ENCODE measurements at regions not wholly inside any gene's neighbourhood (a gene's known extent, or its start where the extent isn't known, plus 50 kb on each side); places are given as distances from the start of the nearest gene placed in this dataset.

GRCh38 chr7:67602246-67602887, 605.7 kb downstream of the TYW1 start:
- Histone ChIP-seq H3K9me2 (ENCODE audit: insufficient read depth) (no peaks in the 10 kb centered on the region), H3K27ac (ENCODE audit: low read depth) (no peak overlapping the region), H3F3A (replicated peaks; ENCODE audit: low read depth) (no peaks in the 10 kb centered on the region), H2AFZ (no peak overlapping the region), H3K4me3 (no peak overlapping the region), H3K27me3 (ENCODE audit: insufficient read depth) (no peaks in the 10 kb centered on the region), H4K20me1 (replicated peaks; ENCODE audit: insufficient read depth) (no peaks in the 10 kb centered on the region), H3K4me2 (no peak overlapping the region), H3K4me1 (ENCODE audit: insufficient read depth) (no peaks in the 10 kb centered on the region), H3K36me3 (ENCODE audit: insufficient read depth) (no peaks in the 10 kb centered on the region; the same call in 1 of the 2 replicates), H3K79me2 (replicated peaks; ENCODE audit: insufficient read depth) (no peaks in the 10 kb centered on the region)
- H3K27me3 Mint-ChIP-seq (ENCODE audit: insufficient read depth, low read depth, poor library complexity) = peaks cover 11% of the 10 kb centered on the region
- H3K4me3 Mint-ChIP-seq = no peak overlapping the region
- peaks cover 39% of the 10 kb centered on the region for H3K36me3 Mint-ChIP-seq (ENCODE audit: low read depth)
- no peak overlapping the region for H3K27ac Mint-ChIP-seq
- ATAC-seq = no peak
- no peak for DNase-seq (ENCODE audit: low spot score)
- TF ChIP-seq STAT1 (IDR thresholded peaks at IDR 0.05; ENCODE audit: unreplicated experiment) (no peak), REST (IDR thresholded peaks at IDR 0.05; ENCODE audit: unreplicated experiment) (no peak), CTCF (conservative IDR thresholded peaks at IDR 0.05; ENCODE audit: low read depth in 2 of 2) (no peak), ZNF462 (CRISPR knock-in tag; IDR thresholded peaks at IDR 0.05) (no peak), JUNB (IDR thresholded peaks at IDR 0.05; ENCODE audit: unreplicated experiment) (no peak), EZH2 (IDR thresholded peaks at IDR 0.05; ENCODE audit: low read depth, unreplicated experiment) (no peak), ZNF331 (CRISPR knock-in tag; IDR thresholded peaks at IDR 0.05; ENCODE audit: low read depth) (no peak), ZNF114 (CRISPR knock-in tag; IDR thresholded peaks at IDR 0.05) (no peak), POLR2AphosphoS5 (IDR thresholded peaks at IDR 0.05; ENCODE audit: low read depth) (no peak), NANOG (IDR thresholded peaks at IDR 0.05; ENCODE audit: borderline replicate concordance) (no peak), CREB1 (CRISPR knock-in tag; IDR thresholded peaks at IDR 0.05; ENCODE audit: low read depth) (no peak), EZH2phosphoT487 (IDR thresholded peaks at IDR 0.05; ENCODE audit: unreplicated experiment) (no peak), ETS1 (IDR thresholded peaks at IDR 0.05) (no peak)
- peaks cover 47% of the 10 kb centered on the region for H3K9me3 Mint-ChIP-seq
- no peaks in the 10 kb centered on the region for H3K4me1 Mint-ChIP-seq
